HEK293T (cell line): ENCODE measurements at regions not wholly inside any gene's neighbourhood (a gene's known extent, or its start where the extent isn't known, plus 50 kb on each side); places are given as distances from the start of the nearest gene placed in this dataset.

ENCODE experiments used
- FOXA1 ChIP-seq: fragments of 450-650 bp; IDR thresholded peaks from 2 replicates; pipeline ENCODE4 v1.6.1; 2016; ENCODE audit warnings: mild to moderate bottlenecking
- FOXM1 ChIP-seq: fragments of 450-650 bp; IDR thresholded peaks from 2 replicates; pipeline ENCODE4 v1.6.1; 2017; ENCODE audit warnings: mild to moderate bottlenecking, borderline replicate concordance
- L3MBTL2 ChIP-seq: fragments of 450-650 bp; conservative IDR thresholded peaks from 2 replicates; pipeline ENCODE4 v1.6.1; 2016; ENCODE audit warnings: mild to moderate bottlenecking
- SP1 ChIP-seq: fragments of 450-650 bp; IDR thresholded peaks from 2 replicates; pipeline ENCODE4 v1.6.1; 2017

- no peak for TF ChIP-seq FOXA1
- no peak for TF ChIP-seq L3MBTL2
- TF ChIP-seq SP1, result no peak
- no peak for TF ChIP-seq FOXM1
These were observed 124.8 kb downstream of the TPBG start for GRCh38 chr6:82488403-82488802.
